Inferior parietal cortex (tissue), 1 donor: ENCODE measurements at regions not wholly inside any gene's neighbourhood (a gene's known extent, or its start where the extent isn't known, plus 50 kb on each side); places are given as distances from the start of the nearest gene placed in this dataset.
"Not testable (repeated sequence)": the region's sequence is repeated elsewhere in the genome, so short reads cannot be mapped to it uniquely, and the experiment has no call there.

Source experiments
- DNase-seq: peaks from one replicate; pipeline ENCODE4 v3.0.0-alpha.2; 2016; ENCODE audit errors: extremely low spot score

DNA sequence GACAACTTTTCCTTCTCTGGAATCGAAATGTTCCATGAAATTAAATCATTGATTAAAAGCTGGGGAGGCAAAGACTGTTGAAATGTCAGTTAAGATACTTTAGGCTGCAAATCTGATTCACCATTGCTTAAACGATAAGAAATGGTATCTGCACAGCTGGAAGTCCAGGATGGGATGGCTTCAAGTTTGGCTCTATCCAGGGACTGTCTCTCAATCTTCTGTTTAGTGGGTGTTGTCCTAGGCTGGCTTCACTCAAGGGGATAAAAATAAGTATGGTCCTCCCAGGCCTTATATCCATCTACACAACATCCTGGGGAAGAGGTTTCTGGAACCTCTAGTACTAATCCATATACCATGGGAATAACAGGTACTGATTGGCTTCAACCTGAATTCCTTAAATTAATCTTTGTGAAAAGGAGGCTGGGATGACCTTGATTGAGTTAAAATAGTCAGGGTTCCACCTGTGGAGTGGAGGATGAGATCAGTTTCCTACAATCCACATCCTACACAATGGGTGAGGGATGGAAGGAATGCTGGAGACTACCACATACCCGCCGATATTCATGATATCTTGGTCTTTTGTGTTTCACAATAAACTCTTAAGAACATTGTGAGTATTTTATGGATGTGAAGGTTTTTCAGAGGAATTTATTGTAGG, 156.0 kb upstream of the L3MBTL4 start:
- no peak for DNase-seq

DNA sequence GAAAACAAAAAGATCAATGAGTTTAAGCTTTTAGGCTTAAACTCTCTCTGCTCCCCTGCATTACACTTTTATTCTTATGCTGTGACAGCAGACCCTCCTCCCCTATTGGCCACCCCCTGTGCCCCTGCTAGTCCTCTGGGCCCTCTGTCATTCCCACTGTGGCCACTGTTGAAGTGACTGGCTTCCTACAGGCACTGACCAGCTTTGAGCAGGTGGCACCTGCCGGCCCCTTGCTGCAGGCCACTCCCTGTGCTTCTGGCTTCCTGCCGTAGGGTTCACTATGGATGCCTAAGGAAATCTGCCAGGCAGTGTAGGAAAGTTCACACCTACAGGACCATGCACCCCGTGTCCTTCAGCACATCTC, 156.5 kb upstream of the L3MBTL4 start:
- no peak for DNase-seq

DNA sequence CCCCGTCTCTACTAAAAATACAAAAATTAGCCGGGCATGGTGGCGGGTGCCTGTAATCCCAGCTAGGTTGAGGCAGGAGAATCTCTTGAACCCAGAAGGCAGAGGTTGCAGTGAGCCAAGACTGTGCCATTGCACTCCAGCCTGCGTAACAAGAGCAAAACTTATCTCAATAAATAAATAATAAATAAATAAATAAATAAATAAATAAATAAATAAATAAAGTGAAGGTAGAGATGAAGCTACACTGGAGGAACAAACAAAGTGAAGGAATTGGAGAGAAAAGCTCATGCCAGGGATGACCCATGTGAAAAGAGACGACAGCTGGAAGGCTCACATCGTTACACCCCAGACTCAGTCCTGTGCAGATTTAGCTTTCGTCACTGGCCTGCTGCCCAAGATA, 157.3 kb upstream of the ARHGAP28 start:
- DNase-seq = not testable (repeated sequence)

DNA sequence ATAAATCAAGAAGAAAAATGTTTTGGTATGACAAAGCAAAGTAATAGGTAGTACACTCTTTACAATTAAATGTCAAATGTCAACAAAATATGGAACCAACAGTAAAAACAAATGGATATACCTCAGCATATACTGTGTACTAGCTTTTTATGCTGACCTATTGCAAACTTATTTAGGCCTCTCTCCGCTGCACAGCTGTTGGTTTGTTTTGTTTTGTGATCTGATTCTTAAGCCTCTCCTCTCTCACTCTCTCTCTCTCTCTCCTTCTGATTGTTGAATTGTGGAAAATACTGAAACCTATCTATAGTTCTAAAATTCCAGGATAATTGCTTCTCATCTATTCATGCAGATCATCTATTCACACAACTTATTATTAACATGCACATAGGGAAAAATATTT, 154.9 kb upstream of the ARHGAP28 start:
- no peak for DNase-seq

DNA sequence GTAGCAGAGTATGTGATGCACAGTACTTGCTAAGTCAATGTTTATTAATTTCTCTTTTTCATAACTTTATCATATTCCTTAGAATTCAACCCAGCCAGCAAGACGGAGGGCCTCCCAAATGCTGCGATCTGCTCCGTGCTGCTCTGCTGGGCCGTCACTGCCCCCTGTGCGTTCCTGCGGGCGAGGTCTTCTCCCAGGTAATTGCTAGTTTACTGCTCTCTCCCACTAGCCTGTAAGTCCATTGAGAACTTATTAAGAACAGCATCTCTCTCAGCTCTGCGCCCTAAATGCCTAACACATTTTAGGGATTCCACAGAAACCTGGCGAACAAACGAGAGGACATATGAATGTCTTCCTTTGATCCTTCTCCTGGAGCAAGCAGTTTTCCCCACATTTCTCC, 153.6 kb upstream of the ARHGAP28 start:
- no peak for DNase-seq

DNA sequence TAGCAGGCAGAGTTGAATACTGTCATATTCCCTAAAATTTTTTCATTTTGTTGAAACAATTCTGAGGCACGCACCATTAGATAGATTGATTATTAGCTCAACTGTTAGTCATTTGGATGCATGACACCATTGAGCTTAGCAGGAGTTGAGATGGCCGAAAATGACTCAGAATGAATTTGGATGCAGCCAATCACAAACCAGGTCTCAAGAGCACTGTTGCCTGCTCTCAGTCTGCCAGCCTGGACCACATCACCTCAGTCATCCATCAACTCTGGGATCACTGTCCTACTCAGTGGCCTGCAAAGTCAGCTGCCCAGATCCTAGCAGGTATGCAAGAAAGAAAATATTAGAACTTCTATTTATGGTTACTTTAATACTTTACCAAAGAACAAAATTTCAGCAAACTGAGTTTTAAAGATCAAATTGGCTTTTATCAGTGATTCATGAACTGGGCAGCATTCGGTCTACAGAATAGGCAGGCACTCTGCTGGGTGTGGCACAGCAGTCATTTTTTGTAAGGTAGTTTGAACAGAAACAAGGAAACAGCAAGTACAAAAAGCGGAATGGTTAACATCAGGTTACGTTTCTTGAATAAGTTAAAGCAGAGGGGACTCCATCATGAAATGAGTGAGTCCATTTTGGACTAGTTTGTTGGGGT, 152.7 kb upstream of the ARHGAP28 start:
- DNase-seq = no peak

DNA sequence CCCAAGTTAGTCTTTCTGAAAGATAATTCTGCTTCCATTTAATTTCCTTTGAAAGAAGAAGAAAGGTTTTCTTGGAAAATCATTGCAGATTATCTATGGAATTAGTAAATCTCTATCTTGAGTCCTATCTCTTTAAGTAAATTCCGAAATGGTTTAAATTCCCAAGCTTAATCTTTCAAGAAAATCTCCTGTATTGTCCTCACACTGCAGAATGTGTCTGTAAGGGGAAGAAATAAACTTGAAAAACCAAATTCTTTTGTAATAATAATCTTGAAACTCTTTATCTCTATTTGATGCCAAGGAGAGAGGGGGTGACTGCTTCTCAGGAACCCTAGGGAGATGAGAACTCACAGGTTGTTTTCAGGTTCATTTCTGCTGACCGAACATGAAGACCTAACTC, 150.8 kb upstream of the ARHGAP28 start:
- no peak for DNase-seq

DNA sequence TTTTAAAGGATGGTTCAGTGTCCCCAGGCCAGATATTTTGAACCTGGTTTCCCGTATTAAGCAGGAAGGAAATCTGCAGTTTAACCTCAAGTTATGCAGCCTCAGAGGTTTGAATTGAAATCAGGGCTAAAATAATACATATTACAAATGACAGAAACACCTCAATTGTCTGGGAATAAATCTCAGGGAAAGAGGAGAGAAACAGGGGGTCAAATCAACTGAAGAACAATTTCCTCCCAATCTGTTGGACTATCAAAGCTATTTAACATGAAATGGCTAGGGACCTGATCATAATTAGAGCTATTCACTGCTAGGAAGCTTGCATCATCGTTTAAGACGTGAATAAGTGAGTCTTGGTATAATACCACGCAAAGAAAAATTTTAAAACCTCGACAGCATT, 150.0 kb upstream of the ARHGAP28 start:
- DNase-seq = no peak

DNA sequence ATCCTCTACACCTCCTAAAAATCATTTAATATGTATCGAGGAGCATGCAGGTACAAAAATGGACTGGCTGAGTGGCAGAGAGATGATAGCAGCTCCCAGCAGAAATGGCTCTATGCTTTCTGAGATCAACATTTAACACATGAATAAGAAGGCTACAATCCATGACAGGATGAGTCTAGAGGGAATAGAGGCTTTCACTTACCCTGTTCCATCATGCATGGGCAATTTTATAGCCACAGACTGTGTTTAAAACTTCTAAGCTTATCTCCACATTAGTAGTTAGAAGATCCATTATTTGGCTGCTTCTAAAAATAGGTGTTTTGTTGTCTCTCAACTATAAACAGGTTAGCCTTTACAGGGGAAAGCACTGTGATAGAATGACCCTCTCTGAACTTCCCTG, 149.1 kb upstream of the ARHGAP28 start:
- no peak for DNase-seq

DNA sequence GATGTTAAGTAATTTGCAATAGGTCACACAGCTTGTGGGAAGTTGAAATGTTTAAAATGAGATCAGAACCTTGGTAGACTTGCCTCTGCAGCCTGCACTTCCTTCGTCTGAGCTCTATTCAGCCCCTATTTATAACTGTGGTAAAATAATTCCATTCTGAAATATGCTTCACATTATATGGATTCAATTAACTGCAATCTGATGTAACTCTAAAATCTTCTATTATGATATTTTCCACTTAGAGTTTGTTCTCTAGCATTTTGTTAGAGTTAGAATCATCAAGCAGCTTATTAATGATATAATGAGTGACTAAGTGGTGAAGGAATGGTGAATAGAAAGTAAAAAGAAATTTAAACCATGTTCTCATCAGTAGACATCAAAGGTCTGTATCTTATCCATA, 139.6 kb upstream of the ARHGAP28 start:
- DNase-seq = no peak

DNA sequence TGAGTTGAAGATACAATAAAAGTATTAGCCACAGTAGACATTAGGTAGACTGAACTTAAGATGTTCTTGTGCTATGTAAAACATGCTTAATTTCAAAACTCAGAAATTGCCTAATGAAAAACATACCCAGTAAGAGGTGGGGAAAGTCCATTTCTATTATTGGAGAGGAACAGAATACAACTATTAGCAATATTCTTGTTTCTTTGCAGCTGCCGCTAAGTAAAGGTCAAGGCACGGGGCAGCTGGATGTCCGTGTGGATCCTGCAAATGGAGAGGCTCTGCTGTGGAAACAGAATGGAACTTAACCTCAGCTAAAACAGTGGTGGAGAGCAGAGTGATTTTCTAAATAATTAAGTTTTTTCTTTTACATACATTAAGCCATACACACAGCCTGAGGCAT, 139.2 kb upstream of the ARHGAP28 start:
- no peak for DNase-seq

DNA sequence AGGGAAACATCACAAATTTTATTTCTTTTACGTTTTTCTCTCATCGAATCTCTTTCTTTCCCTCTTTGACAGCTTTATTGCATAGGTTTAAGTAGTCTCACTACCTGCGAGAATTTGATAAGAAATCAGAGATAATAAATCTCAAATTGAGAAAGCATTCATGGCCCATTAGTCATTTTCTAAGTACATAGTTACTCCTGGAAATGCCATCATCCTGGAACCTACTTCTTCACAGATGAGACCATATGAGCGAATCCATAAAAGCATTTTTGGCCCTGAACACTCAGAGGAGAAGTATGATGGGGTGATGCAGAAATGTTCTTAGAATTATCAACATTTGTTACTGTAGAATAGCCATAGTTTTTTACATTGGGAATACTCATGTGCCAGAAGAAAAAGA, 138.0 kb upstream of the ARHGAP28 start:
- DNase-seq = no peak

DNA sequence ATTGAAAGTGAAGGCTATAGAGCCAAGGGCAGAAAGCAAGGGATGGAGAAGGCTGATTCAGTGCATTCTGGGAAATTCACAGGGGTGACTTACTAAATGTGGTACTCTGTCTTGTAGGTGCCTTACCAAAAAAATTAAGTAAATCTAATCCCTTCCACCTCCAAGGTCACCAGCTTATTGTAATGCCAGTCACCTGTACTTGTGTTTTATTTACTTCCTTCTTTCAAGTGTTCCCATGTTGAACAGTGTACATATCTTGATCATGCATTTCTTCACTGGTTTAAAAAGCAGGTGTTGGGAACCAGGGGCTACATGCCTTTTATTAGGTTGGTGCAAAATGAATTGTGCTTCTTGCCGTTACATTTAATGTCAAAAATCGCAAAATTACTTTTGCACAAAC, 137.0 kb upstream of the ARHGAP28 start:
- no peak for DNase-seq

DNA sequence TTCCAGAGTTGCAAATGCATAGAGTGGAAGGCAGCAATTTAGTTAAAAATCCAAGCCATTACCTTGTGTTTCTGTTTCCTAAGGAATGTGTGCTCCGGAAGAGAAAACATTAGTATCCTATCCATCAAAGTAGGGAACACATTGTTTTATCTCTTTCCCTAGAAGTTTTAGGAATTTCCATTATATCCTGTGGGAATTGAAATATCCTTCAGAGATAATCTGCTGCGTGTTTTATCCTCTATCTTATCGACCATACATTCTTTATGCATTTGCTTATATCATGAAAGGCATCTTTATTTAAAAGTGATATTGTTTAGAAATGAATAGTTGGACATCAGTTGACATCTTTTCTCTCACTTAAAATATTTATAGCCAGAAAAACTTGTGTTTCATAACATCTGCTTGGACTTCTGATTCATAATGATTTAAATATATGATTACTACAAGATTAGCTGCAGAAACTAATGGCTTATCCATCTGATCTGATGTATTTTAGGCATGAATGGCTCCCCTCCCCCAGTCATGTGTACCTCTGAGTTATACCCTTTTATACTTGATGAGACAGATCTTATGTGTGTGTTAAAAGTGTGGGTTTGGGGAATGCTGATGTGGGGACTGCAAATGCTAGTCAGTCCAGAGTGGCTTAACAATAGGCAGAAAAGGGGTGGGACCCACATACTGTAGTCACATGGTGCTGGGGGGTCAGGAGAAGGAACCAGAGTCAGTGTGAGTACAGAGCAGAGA, 136.2 kb upstream of the ARHGAP28 start:
- DNase-seq = no peak

DNA sequence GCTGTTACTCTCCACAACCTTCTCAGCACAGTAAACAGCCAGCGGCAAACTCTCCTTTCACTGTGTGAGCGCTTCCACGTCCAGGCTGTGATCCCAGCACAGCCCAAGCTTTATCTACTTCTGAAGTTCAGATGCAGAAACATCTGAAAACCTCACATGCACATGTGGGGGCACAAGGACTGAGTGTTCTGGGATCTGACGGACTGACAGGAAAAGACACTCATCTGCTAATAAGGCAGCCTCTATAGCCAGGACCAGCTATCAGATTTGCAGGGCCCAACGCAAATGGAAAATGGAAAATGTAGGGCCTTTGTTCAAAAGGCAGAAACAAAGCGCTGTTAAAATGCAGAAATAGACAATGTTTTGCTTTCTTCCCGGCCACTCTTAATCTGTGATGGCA, 133.8 kb upstream of the ARHGAP28 start:
- DNase-seq = peak; percentile 38

DNA sequence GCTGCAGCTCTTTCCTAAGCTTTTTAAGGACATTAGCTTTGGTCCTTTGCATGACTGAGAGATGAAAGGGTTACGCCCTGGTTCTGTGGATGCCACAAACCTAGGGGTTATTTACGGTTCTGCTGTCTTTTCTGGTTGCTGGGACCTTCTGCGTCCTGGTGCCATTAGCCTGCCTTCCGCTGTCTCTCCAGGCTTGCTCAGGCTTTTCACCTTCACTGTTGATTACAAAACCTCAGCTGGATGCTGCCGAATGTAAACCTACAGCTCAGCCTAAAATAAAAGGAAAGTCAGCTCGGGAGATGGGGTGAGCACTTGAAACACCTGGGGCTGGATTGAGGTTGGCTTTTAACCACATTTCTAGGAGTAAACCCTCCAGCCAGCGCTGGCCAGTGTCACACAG, 130.9 kb upstream of the ARHGAP28 start:
- DNase-seq = no peak

DNA sequence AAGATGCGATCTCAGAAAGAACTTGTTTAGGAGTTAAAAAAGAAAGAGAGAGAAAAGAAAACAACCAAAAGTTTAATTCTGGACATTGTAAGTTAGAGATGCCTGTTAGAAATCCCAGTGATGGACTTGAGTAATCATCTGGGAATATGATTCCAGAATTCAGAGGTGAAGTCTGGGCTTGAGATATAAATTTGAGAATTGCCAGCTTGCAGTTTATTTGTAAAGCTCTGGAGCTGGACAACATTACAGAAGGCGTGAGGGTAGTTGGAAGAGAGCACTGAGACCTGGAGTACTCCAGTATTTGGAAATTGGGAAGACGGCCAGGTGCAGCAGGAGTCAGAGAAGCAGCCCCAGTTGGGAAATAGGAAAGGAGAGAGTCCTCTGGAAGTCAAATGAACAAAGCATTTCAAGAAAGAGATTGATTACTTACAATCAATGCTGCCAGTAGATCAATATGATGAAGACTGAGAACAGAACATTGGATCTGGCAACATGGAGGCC, 128.8 kb upstream of the ARHGAP28 start:
- DNase-seq = no peak

DNA sequence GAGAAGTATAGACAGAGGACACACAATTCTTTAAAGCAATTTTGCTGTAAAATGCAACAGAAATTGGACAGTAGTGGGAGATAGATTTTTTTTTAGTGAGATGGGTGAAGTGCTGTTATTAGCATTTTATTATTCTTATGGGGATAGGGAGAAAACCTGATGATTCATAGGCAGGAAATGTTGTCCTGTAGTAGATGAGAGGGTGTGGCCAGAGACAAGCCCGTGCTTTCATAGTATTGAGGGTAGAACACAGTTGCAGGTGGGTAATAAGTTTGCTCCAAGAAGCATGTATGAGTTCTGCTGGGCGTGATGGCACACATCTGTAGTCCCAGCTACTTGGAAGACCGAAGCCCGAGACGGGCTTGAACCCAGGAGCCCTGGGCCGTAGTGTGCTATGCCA, 128.3 kb upstream of the ARHGAP28 start:
- no peak for DNase-seq

DNA sequence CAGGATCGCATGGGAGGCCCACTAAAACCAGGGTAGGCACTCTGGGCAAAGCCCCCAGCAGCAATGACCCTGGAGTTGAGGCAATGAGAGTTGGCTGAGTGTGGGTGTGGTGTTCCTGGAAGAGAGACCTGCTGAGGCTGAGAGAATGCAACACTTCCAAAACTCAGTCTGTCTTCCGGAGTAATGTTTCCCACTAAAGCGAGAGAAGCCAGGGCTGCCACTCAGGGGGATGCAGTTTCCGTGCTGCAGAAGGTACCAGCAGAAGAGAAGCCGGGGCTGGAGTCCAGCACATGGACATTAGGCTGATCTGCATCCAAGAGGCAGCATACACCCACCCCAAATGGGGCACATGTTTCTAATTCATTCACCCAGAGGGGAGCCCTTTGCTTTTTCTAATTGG, 127.2 kb upstream of the ARHGAP28 start:
- no peak for DNase-seq

DNA sequence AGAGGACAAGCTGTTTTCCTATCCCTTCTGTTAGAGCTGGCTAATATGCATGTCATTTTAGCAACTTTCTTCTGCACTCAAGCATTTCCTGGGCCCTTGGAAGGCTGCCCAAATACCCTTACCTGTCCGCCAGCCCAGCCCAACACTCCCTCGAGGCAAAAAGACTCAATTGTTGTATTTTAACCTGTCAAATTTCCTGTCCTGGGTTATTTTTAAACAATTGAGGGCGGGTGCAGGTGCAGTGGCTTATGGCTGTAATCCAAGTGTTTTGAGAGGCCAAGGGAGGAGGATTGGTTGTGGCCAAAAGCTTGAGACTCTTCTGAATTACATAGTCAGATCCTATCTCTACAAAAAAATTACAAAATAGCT, 125.0 kb upstream of the ARHGAP28 start:
- no peak for DNase-seq

DNA sequence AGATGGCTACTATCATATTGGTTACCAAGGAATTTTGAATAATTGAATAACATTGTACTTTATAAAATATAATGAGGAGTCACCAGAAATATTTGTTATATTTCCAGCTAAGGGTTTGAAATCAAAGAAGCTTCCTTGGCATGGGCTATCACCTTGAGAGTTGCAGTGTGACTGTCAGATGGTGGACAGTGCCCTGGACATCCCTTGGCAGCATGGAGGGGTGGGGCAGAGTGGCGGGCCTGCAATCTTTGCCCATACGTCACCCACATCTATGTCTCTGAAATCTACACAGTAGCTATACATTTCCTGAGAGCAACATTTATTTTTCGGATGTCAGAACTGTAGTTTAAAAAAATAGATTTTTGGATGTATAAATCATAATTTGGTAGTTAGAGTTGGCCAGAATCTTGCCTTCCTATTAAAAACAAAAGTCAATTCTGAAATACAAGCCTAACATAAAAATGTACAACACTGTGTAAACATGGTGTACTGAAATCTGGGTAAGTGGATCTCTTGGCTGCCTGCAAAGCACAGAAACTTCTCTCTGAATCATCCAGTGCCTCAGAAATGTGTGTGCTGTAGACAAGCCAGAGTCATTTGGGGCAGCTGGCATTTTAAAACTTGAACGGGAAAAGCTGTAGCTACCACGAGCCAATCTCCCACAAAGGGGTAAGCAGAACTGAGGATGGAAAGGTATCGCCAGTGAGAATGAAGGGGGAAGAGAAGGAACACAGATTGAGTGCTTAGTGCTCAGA, 124.2 kb upstream of the ARHGAP28 start:
- no peak for DNase-seq

DNA sequence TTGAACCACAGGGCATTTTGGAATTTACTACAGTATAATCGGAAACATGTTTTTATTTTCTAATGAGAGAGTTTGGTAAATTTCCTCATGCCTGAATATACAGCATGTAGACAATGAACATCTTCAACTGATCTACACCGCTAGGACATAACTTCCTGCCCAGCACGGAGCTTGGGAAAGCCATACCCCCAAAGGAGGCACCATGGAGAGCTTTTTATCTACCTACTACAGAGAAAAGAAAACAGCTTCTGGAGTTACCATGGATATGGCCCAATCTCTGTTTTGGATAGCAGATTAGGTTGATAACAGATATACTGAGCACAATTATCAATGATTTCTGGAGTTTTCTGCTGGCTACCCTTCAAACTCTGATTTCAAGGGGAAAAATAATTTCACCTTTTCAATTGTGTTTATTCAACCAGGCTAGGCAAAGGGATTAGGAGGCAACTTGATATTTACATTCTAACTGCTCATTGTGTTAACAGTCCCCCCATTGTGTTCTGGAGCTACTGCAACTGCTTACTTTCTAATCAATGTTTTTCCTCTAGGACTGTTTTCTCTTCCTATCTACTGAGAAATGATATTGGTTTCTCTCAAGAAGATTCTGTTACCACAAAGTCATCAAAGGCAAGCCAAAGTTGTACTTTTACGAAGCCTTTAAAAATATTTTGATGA, 123.0 kb upstream of the ARHGAP28 start:
- no peak for DNase-seq
